Prostate gland (tissue), 2 donors: ENCODE measurements at regions not wholly inside any gene's neighbourhood (a gene's known extent, or its start where the extent isn't known, plus 50 kb on each side); places are given as distances from the start of the nearest gene placed in this dataset.
"Not testable (repeated sequence)": the region's sequence is repeated elsewhere in the genome, so short reads cannot be mapped to it uniquely, and the experiment has no call there.

Experiments
- DNase-seq: peaks from one replicate; pipeline ENCODE4 v3.0.0-alpha.2; 2019; ENCODE audit warnings: low spot score
- H3K27ac ChIP-seq, 2 donors: fragments of 200-600 bp; sonication (generic); 2 replicates each; pipeline ENCODE4 v1.5.1; 2017 to 2019
- H3K27me3 ChIP-seq: fragments of 200-600 bp; sonication (generic); replicated peaks from 2 replicates; pipeline ENCODE4 v1.5.1; 2019; ENCODE audit not compliant: insufficient read depth
- H3K36me3 ChIP-seq, 2 donors: fragments of 200-600 bp; sonication (generic); 1 replicate in 1 of 2; 2 replicates in 1 of 2; pipeline versions ENCODE4 v1.5.1 to v1.8.1; 2017 to 2019
- H3K4me1 ChIP-seq: fragments of 200-600 bp; sonication (generic); replicated peaks from 2 replicates; pipeline ENCODE4 v1.5.1; 2019
- H3K4me3 ChIP-seq, 2 donors: fragments of 200-600 bp; sonication (generic); 2 replicates each; pipeline ENCODE4 v1.5.1; 2017 to 2019
- H3K9me3 ChIP-seq: fragments of 200-600 bp; sonication (generic); 2 replicates; pipeline ENCODE4 v1.5.1; 2017
- POLR2A ChIP-seq: fragments of 450-650 bp; IDR thresholded peaks from one replicate; pipeline ENCODE4 v1.6.1; 2016; ENCODE audit warnings: antibody characterized with exemption, mild to moderate bottlenecking
- POLR2AphosphoS5 ChIP-seq: sonication (generic); formaldehyde crosslinking; IDR thresholded peaks from one replicate; pipeline ENCODE4 v1.6.1; 2017; ENCODE audit warnings: antibody characterized with exemption
- WGBS: methylation state at CpG from one replicate; pipeline ENCODE4 v1.1.5; 2018; 5-methylcytosine and 5-hydroxymethylcytosine counted together
- intact Hi-C: fragments of 100-400 bp; cut with DNase I; formaldehyde crosslinking; loops from one replicate; pipeline ENCODE4 v1.14.2; 2022
- TF ChIP-seq, protein P1 (sequence below), 4 experiments: fragments of 200-600 bp in 2 of 4; fragments of 450-650 bp in 2 of 4; sonication (generic) in 2 of 4; IDR thresholded peaks; 1 replicate in 3 of 4; 2 replicates in 1 of 4; pipeline ENCODE4 v1.5.1; 2016 to 2019; ENCODE audit warnings: antibody characterized with exemption in 4 of 4, mild to moderate bottlenecking in 2 of 4, moderate library complexity in 2 of 4

DNA sequence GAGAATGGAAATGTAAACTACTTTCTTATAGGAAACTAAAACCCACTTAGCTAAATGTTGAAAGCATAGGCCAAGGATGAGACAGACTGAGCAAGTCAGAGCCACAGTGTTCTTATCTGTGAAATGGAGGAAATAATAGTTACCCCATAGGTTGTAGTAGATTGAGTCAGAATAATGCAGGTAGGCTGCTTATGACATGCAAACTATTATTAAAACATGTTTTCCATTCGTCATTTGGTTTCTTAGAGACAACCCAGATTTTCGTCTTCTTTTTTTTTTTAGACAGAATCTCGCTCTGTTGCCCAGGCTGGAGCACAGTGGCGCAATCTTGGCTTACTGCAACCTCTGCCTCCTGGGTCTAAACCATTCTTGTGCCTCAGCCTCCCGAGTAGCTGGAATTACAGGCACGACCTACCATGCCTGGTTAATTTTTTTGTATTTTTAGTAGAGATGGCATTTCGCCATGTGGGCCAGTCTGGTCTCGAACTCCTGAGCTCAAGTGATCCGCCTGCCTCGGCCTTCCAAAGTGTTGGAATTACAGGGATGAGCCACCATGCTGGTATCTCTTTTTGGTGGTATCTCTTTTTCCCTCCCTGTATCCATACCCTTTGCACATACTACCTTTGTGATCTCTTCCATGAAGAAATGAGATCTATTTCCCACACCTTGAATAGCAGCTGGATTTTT, 196.5 kb upstream of the ZNF217 start:
- Histone ChIP-seq H3K9me3 (no peaks in the 10 kb centered on the region), H3K4me3 (no peak overlapping the region), H3K4me1 (no peaks in the 10 kb centered on the region), H3K36me3 (no peaks in the 10 kb centered on the region), H3K27me3 (no peaks in the 10 kb centered on the region), H3K27ac (peak overlapping the region in 1 of 2 donors; percentile 46)
- TF ChIP-seq POLR2AphosphoS5 (no peak), POLR2A (no peak)
- TF ChIP-seq, protein P1, sequence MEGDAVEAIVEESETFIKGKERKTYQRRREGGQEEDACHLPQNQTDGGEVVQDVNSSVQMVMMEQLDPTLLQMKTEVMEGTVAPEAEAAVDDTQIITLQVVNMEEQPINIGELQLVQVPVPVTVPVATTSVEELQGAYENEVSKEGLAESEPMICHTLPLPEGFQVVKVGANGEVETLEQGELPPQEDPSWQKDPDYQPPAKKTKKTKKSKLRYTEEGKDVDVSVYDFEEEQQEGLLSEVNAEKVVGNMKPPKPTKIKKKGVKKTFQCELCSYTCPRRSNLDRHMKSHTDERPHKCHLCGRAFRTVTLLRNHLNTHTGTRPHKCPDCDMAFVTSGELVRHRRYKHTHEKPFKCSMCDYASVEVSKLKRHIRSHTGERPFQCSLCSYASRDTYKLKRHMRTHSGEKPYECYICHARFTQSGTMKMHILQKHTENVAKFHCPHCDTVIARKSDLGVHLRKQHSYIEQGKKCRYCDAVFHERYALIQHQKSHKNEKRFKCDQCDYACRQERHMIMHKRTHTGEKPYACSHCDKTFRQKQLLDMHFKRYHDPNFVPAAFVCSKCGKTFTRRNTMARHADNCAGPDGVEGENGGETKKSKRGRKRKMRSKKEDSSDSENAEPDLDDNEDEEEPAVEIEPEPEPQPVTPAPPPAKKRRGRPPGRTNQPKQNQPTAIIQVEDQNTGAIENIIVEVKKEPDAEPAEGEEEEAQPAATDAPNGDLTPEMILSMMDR (IDR thresholded peaks at IDR 0.05): no peak
- 79% methylated on average over 10 of the region's 10 CpGs for WGBS
- intact Hi-C loops: no loop called here
- no peak for DNase-seq

DNA sequence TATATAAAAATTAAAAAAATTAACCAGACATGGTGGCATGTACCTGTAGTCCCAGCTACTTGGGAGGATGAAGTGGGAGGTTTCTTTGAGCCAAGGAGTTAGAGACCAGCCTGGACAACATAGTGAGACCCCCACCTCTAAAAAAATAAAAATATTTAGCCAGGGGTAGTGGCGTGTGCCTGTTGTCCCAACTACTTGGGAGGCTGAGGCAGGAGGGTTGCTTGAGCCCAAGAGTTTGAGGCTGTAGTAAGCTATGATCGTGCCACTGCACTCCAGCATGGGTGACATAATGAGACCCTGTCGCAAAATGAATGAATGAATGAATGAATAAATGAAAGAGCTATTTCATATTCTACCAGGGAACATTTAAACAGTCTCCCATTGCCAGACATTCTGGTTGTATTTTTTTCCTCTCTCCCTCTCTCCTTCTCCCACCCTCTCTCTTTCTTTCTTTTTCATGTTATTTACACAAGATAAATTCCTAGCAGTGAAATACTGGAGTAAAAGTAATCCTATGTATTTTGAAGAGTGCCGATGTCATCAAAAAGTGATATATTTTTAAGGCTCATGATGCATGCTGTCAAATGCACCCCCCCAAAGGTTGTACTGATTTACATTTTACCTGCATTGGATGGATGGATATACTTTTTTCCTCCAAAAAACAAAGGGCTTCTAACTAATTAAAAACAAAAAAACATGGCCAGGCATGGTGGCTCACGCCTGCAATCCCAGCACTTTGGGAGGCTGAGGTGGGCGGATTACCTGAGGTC, 194.8 kb upstream of the ZNF217 start:
- no peak for DNase-seq
- no peak for TF ChIP-seq POLR2A
- no peak for TF ChIP-seq POLR2AphosphoS5
- TF ChIP-seq, protein P1 (IDR thresholded peaks at IDR 0.05): no peak
- intact Hi-C loops: no loop called here
- Histone ChIP-seq H3K27ac (peak overlapping the region in 1 of 2 donors; percentile 85), H3K36me3 (no peaks in the 10 kb centered on the region), H3K4me1 (no peaks in the 10 kb centered on the region), H3K27me3 (no peaks in the 10 kb centered on the region), H3K4me3 (no peak overlapping the region), H3K9me3 (no peaks in the 10 kb centered on the region)
- WGBS: 93% methylated on average over 6 of the region's 6 CpGs

DNA sequence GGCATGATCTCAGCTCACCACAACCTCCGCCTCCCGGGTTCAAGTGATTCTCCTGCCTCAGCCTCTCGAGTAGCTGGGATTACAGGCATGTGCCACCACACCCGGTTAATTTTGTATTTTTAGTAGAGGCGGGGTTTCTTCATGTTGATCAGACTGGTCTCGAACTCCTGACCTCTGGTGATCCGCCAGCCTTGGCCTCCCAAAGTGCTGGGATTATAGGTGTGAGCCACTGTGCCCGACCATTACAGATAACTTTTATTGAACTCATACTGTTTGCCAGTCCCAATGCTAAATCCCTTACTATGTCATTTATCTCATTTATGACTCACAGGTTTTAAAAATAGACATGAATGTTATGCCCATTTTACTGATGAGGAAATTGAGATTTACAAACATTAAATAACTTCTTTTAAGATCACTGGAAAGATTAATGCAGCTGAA, 193.9 kb upstream of the ZNF217 start:
- intact Hi-C loops, DNase-seq, H3K36me3 ChIP-seq, H3K4me3 ChIP-seq, H3K27me3 ChIP-seq, H3K9me3 ChIP-seq, H3K4me1 ChIP-seq: not testable (repeated sequence)
- WGBS: 72% methylated on average over 8 of the region's 8 CpGs
- H3K27ac ChIP-seq: peak overlapping the region; percentile 74 to 85

DNA sequence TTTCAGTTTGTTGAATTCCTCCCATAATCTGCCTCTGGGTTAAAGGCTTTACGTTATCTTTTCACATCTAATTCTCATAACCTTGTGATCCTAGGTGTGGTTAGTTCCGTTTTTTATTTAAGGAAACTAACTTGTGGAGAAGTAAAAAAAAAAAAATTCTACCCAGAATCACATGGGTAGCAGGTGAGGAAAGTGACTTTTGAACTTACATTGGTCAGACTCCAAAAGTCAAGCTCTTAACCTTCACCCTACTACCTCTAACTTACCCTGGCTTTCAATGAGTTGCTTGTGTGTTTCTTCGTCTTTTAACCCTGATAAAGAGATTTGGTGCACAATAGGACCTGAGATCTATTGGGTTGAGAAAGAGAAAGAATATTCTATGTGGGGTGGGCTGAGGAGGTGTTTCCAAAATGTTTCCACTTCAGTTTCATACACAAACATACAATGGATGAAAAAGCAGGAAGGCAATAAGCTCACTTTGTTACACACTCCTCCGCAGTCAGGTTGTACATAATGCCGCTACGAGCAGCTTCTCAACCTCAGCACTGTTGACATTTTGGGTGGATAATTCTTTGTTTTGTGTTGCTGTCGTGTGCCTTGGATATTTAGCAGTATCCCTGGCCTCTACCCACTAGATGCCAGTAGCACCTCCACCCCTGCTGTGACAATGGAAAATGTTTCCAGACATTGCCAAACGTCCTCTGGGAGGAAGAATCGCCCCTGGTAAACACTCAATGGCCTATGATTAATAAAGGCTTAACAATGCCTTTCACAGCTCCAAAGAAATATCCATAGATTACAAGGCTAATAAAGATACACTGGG, 193.0 kb upstream of the ZNF217 start:
- Histone ChIP-seq H3K27me3 (no peaks in the 10 kb centered on the region), H3K27ac (peak overlapping the region; percentile 74 to 85), H3K4me3 (no peak overlapping the region), H3K4me1 (no peaks in the 10 kb centered on the region), H3K9me3 (no peaks in the 10 kb centered on the region), H3K36me3 (no peaks in the 10 kb centered on the region)
- peak; percentile 42 for DNase-seq
- intact Hi-C loops: no loop called here
- no peak for TF ChIP-seq POLR2A
- TF ChIP-seq, protein P1 (IDR thresholded peaks at IDR 0.05): peak in 2 of 4 experiments; percentile 4
- TF ChIP-seq POLR2AphosphoS5: no peak
- WGBS: 42% methylated on average over 9 of the region's 9 CpGs

DNA sequence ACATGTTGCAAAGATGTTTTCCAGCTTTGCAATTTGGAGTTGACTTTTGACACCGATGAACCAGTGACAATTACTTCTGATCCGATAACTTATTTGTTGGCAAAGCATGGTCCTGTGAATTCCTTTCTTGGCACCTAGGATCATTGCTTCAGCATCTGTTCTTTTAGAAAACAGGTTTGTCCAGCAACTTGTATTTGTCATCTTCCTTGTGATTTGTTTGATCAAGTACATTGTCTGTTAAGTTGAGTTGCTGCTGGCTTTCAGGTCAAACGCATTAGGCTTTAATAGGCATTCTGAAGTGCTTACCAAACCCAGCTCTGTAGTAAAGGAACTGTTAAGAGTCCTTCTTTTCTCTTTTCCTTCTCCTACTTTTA, 192.4 kb upstream of the ZNF217 start:
- Histone ChIP-seq H3K4me3 (no peak overlapping the region), H3K4me1 (no peaks in the 10 kb centered on the region), H3K36me3 (no peaks in the 10 kb centered on the region), H3K27ac (peak overlapping the region; percentile 74 to 85), H3K27me3 (no peaks in the 10 kb centered on the region), H3K9me3 (no peaks in the 10 kb centered on the region)
- TF ChIP-seq POLR2A: no peak
- TF ChIP-seq POLR2AphosphoS5: peak; percentile 92
- WGBS: 38% methylated on average over 3 of the region's 3 CpGs
- peak; percentile 76 for DNase-seq
- intact Hi-C loops: no loop called here
